ENCODE measurements at regions not wholly inside any gene's neighbourhood (a gene's known extent, or its start where the extent isn't known, plus 50 kb on each side); places are given as distances from the start of the nearest gene placed in this dataset.

GRCh38 chr2:129193961-129194360 lies 785.5 kb upstream of the RAB6C start:
- TF ChIP-seq, protein P1, sequence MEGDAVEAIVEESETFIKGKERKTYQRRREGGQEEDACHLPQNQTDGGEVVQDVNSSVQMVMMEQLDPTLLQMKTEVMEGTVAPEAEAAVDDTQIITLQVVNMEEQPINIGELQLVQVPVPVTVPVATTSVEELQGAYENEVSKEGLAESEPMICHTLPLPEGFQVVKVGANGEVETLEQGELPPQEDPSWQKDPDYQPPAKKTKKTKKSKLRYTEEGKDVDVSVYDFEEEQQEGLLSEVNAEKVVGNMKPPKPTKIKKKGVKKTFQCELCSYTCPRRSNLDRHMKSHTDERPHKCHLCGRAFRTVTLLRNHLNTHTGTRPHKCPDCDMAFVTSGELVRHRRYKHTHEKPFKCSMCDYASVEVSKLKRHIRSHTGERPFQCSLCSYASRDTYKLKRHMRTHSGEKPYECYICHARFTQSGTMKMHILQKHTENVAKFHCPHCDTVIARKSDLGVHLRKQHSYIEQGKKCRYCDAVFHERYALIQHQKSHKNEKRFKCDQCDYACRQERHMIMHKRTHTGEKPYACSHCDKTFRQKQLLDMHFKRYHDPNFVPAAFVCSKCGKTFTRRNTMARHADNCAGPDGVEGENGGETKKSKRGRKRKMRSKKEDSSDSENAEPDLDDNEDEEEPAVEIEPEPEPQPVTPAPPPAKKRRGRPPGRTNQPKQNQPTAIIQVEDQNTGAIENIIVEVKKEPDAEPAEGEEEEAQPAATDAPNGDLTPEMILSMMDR (conservative IDR thresholded peaks at IDR 0.05; ENCODE audit: low read depth, low read length): no peak
- TF ChIP-seq EZH2phosphoT487 (IDR thresholded peaks at IDR 0.05; ENCODE audit: borderline replicate concordance, low read length): no peak
- no peak for TF ChIP-seq EZH2 (IDR thresholded peaks at IDR 0.05; ENCODE audit: low read length, unreplicated experiment)
